ENCODE measurements at regions not wholly inside any gene's neighbourhood (a gene's known extent, or its start where the extent isn't known, plus 50 kb on each side); places are given as distances from the start of the nearest gene placed in this dataset.

DNA sequence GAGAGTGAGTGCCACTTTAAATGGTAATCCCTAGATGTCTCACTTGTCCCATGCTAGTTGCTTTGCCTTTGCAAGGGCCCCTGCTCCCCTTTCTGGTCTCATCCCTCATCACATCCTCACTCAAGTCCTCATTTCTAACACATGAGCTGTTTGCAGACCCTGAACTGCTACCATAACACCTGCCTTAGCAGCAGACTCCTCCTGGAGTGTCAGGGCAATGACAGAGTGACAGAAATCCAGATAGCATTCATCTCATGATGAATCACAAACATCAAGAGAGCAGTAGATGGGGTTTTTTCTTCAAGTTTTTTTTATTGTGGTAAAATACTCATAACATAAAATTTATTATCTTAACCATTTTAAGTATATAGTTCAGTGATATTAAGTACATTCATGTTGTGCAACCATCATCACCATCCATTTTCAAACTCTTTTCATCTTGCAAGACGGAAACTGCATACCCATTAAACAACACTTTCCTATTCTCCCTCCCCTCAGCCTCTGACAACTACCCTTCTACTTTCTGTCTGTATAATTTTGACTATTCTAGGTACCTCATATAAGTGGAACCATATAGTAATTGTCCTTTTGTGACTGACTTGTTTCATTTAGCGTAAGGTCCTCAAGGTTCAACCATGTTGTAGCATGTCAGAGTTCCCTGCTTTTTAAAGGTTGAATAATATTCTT, 133.2 kb upstream of the RPS6KA3 start:
- TF ChIP-seq, protein P1, sequence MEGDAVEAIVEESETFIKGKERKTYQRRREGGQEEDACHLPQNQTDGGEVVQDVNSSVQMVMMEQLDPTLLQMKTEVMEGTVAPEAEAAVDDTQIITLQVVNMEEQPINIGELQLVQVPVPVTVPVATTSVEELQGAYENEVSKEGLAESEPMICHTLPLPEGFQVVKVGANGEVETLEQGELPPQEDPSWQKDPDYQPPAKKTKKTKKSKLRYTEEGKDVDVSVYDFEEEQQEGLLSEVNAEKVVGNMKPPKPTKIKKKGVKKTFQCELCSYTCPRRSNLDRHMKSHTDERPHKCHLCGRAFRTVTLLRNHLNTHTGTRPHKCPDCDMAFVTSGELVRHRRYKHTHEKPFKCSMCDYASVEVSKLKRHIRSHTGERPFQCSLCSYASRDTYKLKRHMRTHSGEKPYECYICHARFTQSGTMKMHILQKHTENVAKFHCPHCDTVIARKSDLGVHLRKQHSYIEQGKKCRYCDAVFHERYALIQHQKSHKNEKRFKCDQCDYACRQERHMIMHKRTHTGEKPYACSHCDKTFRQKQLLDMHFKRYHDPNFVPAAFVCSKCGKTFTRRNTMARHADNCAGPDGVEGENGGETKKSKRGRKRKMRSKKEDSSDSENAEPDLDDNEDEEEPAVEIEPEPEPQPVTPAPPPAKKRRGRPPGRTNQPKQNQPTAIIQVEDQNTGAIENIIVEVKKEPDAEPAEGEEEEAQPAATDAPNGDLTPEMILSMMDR (tag by site-specific recombination; IDR thresholded peaks at IDR 0.05): no peak
- TF ChIP-seq ZBTB21 (tag by site-specific recombination; IDR thresholded peaks at IDR 0.05): no peak
- TF ChIP-seq ZNF792 (tag by site-specific recombination; IDR thresholded peaks at IDR 0.05): no peak
- TF ChIP-seq ZNF354C (tag by site-specific recombination; IDR thresholded peaks at IDR 0.05; ENCODE audit: borderline replicate concordance, low read depth): no peak
- TF ChIP-seq ZNF311 (tag by site-specific recombination; IDR thresholded peaks at IDR 0.05; ENCODE audit: borderline replicate concordance): no peak
- TF ChIP-seq FEZF1 (tag by site-specific recombination; IDR thresholded peaks at IDR 0.05): no peak
- TF ChIP-seq ZNF335 (tag by site-specific recombination; conservative IDR thresholded peaks at IDR 0.05): no peak
- TF ChIP-seq, protein P2, sequence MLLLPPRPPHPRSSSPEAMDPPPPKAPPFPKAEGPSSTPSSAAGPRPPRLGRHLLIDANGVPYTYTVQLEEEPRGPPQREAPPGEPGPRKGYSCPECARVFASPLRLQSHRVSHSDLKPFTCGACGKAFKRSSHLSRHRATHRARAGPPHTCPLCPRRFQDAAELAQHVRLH (tag by site-specific recombination; IDR thresholded peaks at IDR 0.05): no peak
- TF ChIP-seq ZEB2 (tag by site-specific recombination; IDR thresholded peaks at IDR 0.05): no peak
